ENCODE measurements at regions not wholly inside any gene's neighbourhood (a gene's known extent, or its start where the extent isn't known, plus 50 kb on each side); places are given as distances from the start of the nearest gene placed in this dataset.

DNA sequence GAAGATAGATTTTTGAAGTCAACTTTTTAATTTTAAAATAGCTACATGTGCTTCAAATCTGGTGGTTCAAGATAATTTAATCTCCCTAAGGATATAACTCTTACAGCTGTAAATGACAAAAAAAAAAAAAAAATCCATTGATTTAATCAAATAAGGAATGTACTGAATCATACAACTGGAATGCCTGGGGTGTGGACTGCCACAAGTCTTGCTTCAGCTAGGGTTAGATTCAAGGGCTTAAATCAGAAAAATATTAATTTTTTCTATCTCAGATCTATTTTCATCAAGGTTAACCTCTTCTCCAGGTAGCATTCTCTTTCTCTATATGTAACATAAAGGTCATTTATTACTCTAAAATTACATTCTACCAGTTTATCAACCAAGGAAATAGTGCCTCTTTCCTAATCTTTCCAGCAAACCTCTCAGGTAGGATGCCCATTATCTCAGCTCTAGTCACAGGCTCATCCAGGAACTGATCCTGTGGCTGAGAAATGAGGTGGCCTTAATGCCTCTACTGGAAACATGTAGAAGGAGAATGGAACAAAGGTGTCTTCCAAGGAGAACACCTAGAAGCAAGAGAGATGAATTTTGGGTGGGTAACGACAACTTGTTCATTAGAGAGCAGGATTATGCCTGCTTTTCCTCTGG lies 466.9 kb downstream of the CBLN4 start:
- no peaks in the 10 kb centered on the region for H3K27me3 ChIP-seq
- intact Hi-C loops (cut with DNase I) = no loop called here
- no peak overlapping the region for H3K4me3 ChIP-seq
- no peak overlapping the region for H3K27ac ChIP-seq
- no peaks in the 10 kb centered on the region for H3K9me3 ChIP-seq
- H3K36me3 ChIP-seq = no peaks in the 10 kb centered on the region
- TF ChIP-seq CTCF (IDR thresholded peaks at IDR 0.05) (no peak), POLR2A (IDR thresholded peaks at IDR 0.05) (no peak), EP300 (IDR thresholded peaks at IDR 0.05) (no peak)
- 94 to 98% (median 96%) methylated on average over 1 of the region's 1 CpG for WGBS, 3 donors
- no peaks in the 10 kb centered on the region for H3K4me1 ChIP-seq (ENCODE audit: insufficient read depth)
- no peak for DNase-seq

- Histone ChIP-seq H3K4me3 (no peak overlapping the region), H3K27me3 (no peaks in the 10 kb centered on the region), H3K9me3 (no peaks in the 10 kb centered on the region), H3K36me3 (no peaks in the 10 kb centered on the region), H3K4me1 (ENCODE audit: insufficient read depth) (no peaks in the 10 kb centered on the region), H3K27ac (no peak overlapping the region)
- no peak for DNase-seq
- WGBS, 3 donors = 76 to 77% (median 77%) methylated on average over 7 of the region's 7 CpGs
- TF ChIP-seq POLR2A (IDR thresholded peaks at IDR 0.05) (no peak), CTCF (IDR thresholded peaks at IDR 0.05) (no peak), EP300 (IDR thresholded peaks at IDR 0.05) (no peak)
- intact Hi-C loops (cut with DNase I) = no loop called here
Observed at GRCh38 chr20:55535366-55535765, 470.0 kb downstream of the CBLN4 start.

- Histone ChIP-seq H3K27ac (no peak overlapping the region), H3K4me1 (ENCODE audit: insufficient read depth) (no peaks in the 10 kb centered on the region), H3K9me3 (no peaks in the 10 kb centered on the region), H3K4me3 (no peak overlapping the region), H3K36me3 (no peaks in the 10 kb centered on the region), H3K27me3 (no peaks in the 10 kb centered on the region)
- WGBS, 3 donors = 84 to 96% (median 88%) methylated on average over 3 of the region's 3 CpGs
- no peak for DNase-seq
- intact Hi-C loops (cut with DNase I) = no loop called here
- TF ChIP-seq POLR2A (IDR thresholded peaks at IDR 0.05) (no peak), CTCF (IDR thresholded peaks at IDR 0.05) (no peak), EP300 (IDR thresholded peaks at IDR 0.05) (no peak)
Observed at GRCh38 chr20:55533632-55534031, 471.7 kb downstream of the CBLN4 start.

DNA sequence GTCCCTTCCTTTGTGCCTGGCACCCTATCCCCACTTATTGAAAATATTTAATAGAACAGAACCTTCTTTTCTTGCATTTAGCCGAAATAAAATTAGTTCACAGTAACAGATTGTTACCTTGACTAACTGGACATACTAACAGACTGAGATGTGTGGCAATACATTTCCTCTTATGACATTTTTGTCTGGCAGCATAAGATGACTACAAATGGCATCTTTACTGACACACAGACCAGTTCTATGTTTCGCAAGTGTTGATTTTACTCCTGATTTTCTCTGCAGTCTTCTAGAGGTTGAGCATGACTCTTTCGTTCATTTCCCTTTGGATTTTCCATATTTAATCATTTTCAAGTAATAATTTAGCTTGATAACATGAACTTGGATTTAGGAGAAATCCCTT lies 474.6 kb downstream of the CBLN4 start:
- Histone ChIP-seq H3K9me3 (no peaks in the 10 kb centered on the region), H3K4me3 (no peak overlapping the region), H3K27ac (no peak overlapping the region), H3K4me1 (ENCODE audit: insufficient read depth) (no peaks in the 10 kb centered on the region), H3K36me3 (no peaks in the 10 kb centered on the region), H3K27me3 (no peaks in the 10 kb centered on the region)
- TF ChIP-seq EP300 (IDR thresholded peaks at IDR 0.05) (no peak), POLR2A (IDR thresholded peaks at IDR 0.05) (no peak), CTCF (IDR thresholded peaks at IDR 0.05) (no peak)
- DNase-seq = no peak
- intact Hi-C loops (cut with DNase I) = no loop called here
- 83 to 94% (median 93%) methylated on average over 3 of the region's 3 CpGs for WGBS, 3 donors
